K562 (cell line): ENCODE measurements at regions not wholly inside any gene's neighbourhood (a gene's known extent, or its start where the extent isn't known, plus 50 kb on each side); places are given as distances from the start of the nearest gene placed in this dataset.

Source experiments
- ATAC-seq: fragments of 200-7000 bp; cut with Tn5 transposase; 3 replicates; pipeline ENCODE4 v1.9.1; 2020; ENCODE audit warnings: moderate library complexity
- BruUV-seq: library from RNA; stranded (reverse); fragments of 400-500 nt; replicated peaks from 2 replicates; lab custom pipeline; 2021; lab: Mats Ljungman, UMichigan
- CTCF ChIA-PET: fragments of 300-600 bp; formaldehyde crosslinking; extraction: SDS; loops from one replicate; lab custom pipeline; 2021; ENCODE audit warnings: low intra/inter-chr PET ratio; lab: Yijun Ruan, JAX
- POLR2A ChIA-PET: fragments of 300-600, 350-650 bp; sonication (Branson Sonifier 250); formaldehyde crosslinking; extraction: SDS; loops from one replicate; lab custom pipeline; 2021; ENCODE audit warnings: antibody characterized with exemption, inconsistent platforms; lab: Yijun Ruan, JAX
- DNase-seq, 4 experiments: peaks; one replicate each; pipeline versions ENCODE4 v3.0.0 to v3.0.0-alpha.2; 2011 to 2018; ENCODE audit warnings: low spot score in 3 of 4, mixed read lengths in 3 of 4; ENCODE audit errors: extremely low read depth in 1 of 4
- FAIRE-seq: peaks from 2 replicates; lab custom pipeline; 2011; peaks lifted over from hg19 to GRCh38; lab: Jason Lieb, UNC
- H2AFZ ChIP-seq: 2 replicates; pipeline ENCODE4 v1.6.0; 2011; ENCODE audit warnings: low read depth, low read length, control low read depth, inconsistent platforms
- H3K27ac ChIP-seq: fragments of 200-600 bp; 3 replicates; pipeline ENCODE4 v1.8.0; 2011; ENCODE audit warnings: low read depth, mild to moderate bottlenecking, control low read depth, inconsistent platforms, low read length, moderate library complexity, mixed read lengths; ENCODE audit errors: extremely low read depth
- H3K27me3 ChIP-seq, 2 experiments: fragments of 300-600 bp in 1 of 2; 2 replicates in 1 of 2; 3 replicates in 1 of 2; pipeline versions ENCODE4 v1.6.0 to v1.8.0; 2011; ENCODE audit warnings: inconsistent platforms in 2 of 2, low read length in 2 of 2, mild to moderate bottlenecking in 1 of 2, mixed read lengths in 1 of 2, moderate library complexity in 1 of 2; ENCODE audit not compliant: control insufficient read depth in 2 of 2, insufficient read depth in 2 of 2
- H3K36me3 ChIP-seq: fragments of 300-600 bp; 3 replicates; pipeline ENCODE4 v1.8.0; 2011; ENCODE audit warnings: mild to moderate bottlenecking, low read length, inconsistent platforms; ENCODE audit not compliant: control insufficient read depth, insufficient read depth
- H3K4me1 ChIP-seq, 2 experiments: fragments of 200-600 bp in 1 of 2; replicated peaks in 1 of 2; 2 replicates in 1 of 2; 3 replicates in 1 of 2; pipeline versions ENCODE4 v1.5.1 to v1.8.0; 2011; ENCODE audit warnings: inconsistent platforms in 2 of 2, low read length in 2 of 2, mild to moderate bottlenecking in 1 of 2, mixed read lengths in 1 of 2, moderate library complexity in 1 of 2; ENCODE audit not compliant: control insufficient read depth in 2 of 2, insufficient read depth in 2 of 2
- H3K4me2 ChIP-seq: 2 replicates; pipeline ENCODE4 v1.6.1; 2011; ENCODE audit warnings: low read length, control low read depth, inconsistent platforms, mixed read lengths; ENCODE audit not compliant: insufficient read depth
- H3K4me3 ChIP-seq: fragments of 200-600 bp; sonication (generic), shearing (Covaris generic); 2 replicates; pipeline ENCODE4 v1.5.1; 2016; ENCODE audit warnings: control low read depth, inconsistent platforms
- H3K79me2 ChIP-seq: fragments of 200-600 bp; 3 replicates; pipeline ENCODE4 v1.8.0; 2011; ENCODE audit warnings: low read length, inconsistent platforms; ENCODE audit not compliant: control insufficient read depth, insufficient read depth
- H3K9ac ChIP-seq, 2 experiments: 2 replicates each; pipeline versions ENCODE4 v1.6.0 to v1.6.1; 2011; ENCODE audit warnings: low read depth in 2 of 2, low read length in 2 of 2, control low read depth in 1 of 2, inconsistent platforms in 1 of 2, mild to moderate bottlenecking in 1 of 2, mixed read lengths in 1 of 2; ENCODE audit not compliant: insufficient read depth in 1 of 2
- H3K9me1 ChIP-seq: one replicate; pipeline ENCODE4 v1.6.0; 2011; ENCODE audit warnings: inconsistent platforms, mild to moderate bottlenecking, low read length, moderate library complexity; ENCODE audit not compliant: control insufficient read depth, insufficient read depth
- H3K9me3 ChIP-seq: replicated peaks from 2 replicates; pipeline ENCODE4 v1.5.1; 2011; ENCODE audit warnings: low read depth, low read length, inconsistent platforms; ENCODE audit not compliant: control insufficient read depth, insufficient read depth
- H4K20me1 ChIP-seq: replicated peaks from 2 replicates; pipeline ENCODE4 v1.6.1; 2011; ENCODE audit warnings: low read length, inconsistent platforms, mixed read lengths; ENCODE audit not compliant: control insufficient read depth, insufficient read depth
- CBFA2T2 ChIP-seq: fragments of 450-650 bp; conservative IDR thresholded peaks from 2 replicates; pipeline ENCODE4 v1.6.1; 2017; ENCODE audit warnings: mild to moderate bottlenecking
- FOXM1 ChIP-seq, 2 experiments: fragments of 450-650 bp in 1 of 2; sonication (generic) in 1 of 2; formaldehyde crosslinking in 1 of 2; IDR thresholded peaks; 2 replicates each; pipeline versions ENCODE4 v1.6.1 to v1.9.0; 2017 to 2022; ENCODE audit warnings: low read depth in 2 of 2, mild to moderate bottlenecking in 2 of 2, missing genetic modification reagents in 1 of 2, moderate library complexity in 1 of 2
- GTF2F1 ChIP-seq: IDR thresholded peaks from 2 replicates; pipeline ENCODE4 v1.6.1; 2011; ENCODE audit warnings: low read depth, low read length, improper control_type of control experiment
- HES1 ChIP-seq: fragments of 450-650 bp; IDR thresholded peaks from 2 replicates; pipeline ENCODE4 v1.6.1; 2016; ENCODE audit warnings: low read depth, mild to moderate bottlenecking, moderate library complexity
- HMG20A ChIP-seq: fragments of 450-650 bp; formaldehyde crosslinking; conservative IDR thresholded peaks from 2 replicates; pipeline ENCODE4 v1.4.0; 2020; ENCODE audit warnings: mild to moderate bottlenecking, mixed read lengths
- HNRNPH1 ChIP-seq: fragments of 200-400 bp; formaldehyde crosslinking; optimal IDR thresholded peaks from 2 replicates; pipeline ENCODE3; 2017; ENCODE audit warnings: low read depth, mild to moderate bottlenecking, low read length, moderate library complexity
- KDM2B ChIP-seq: fragments of 250-450 bp; sonication (Bioruptor Pico); IDR thresholded peaks from 2 replicates; pipeline ENCODE4 v1.8.0; 2021; ENCODE audit warnings: mild to moderate bottlenecking, moderate library complexity
- LARP7 ChIP-seq: fragments of 450-650 bp; IDR thresholded peaks from 2 replicates; pipeline ENCODE4 v1.6.1; 2016
- MCM3 ChIP-seq: fragments of 450-650 bp; IDR thresholded peaks from 2 replicates; pipeline ENCODE4 v1.6.1; 2016
- NFE2L1 ChIP-seq: fragments of 450-650 bp; IDR thresholded peaks from 2 replicates; pipeline ENCODE4 v1.6.1; 2016; ENCODE audit warnings: missing genetic modification characterization, low read depth, mild to moderate bottlenecking, missing compliant biosample characterization, moderate library complexity, borderline replicate concordance
- NFXL1 ChIP-seq: fragments of 450-650 bp; formaldehyde crosslinking; IDR thresholded peaks from 2 replicates; pipeline ENCODE4 v1.4.0; 2021; ENCODE audit warnings: mild to moderate bottlenecking
- PCBP2 ChIP-seq: fragments of 200-400 bp; formaldehyde crosslinking; IDR thresholded peaks from 2 replicates; pipeline ENCODE4 v1.6.1; 2018; ENCODE audit warnings: low read length, low read depth, mild to moderate bottlenecking, moderate library complexity; ENCODE audit not compliant: poor library complexity, severe bottlenecking
- PHF8 ChIP-seq: fragments of 200-600 bp; sonication (generic); IDR thresholded peaks from 2 replicates; pipeline ENCODE4 v1.6.1; 2012; ENCODE audit warnings: mixed run types, mild to moderate bottlenecking, inconsistent platforms, low read length, moderate library complexity, borderline replicate concordance
- ZC3H8 ChIP-seq: fragments of 450-650 bp; IDR thresholded peaks from 2 replicates; pipeline ENCODE4 v1.6.1; 2017
- ZEB2 ChIP-seq: fragments of 450-650 bp; IDR thresholded peaks from 2 replicates; pipeline ENCODE4 v1.6.1; 2016
- ZKSCAN1 ChIP-seq: fragments of 150-350 bp; IDR thresholded peaks from 2 replicates; pipeline ENCODE4 v1.6.1; 2016; ENCODE audit warnings: low read depth, low read length
- ZNF174 ChIP-seq: fragments of 250-450 bp; sonication (Bioruptor Pico); IDR thresholded peaks from 2 replicates; pipeline ENCODE4 v1.4.0; 2020; ENCODE audit warnings: mild to moderate bottlenecking
- WGBS: fragments of 100-300 bp; shearing (Covaris generic); methylation state at CpG from one replicate; pipeline ENCODE4 v1.1.6; 2016; ENCODE audit warnings: low coverage, mixed read lengths; ENCODE audit not compliant: insufficient coverage; ENCODE audit errors: missing lambda C conversion rate; 5-methylcytosine and 5-hydroxymethylcytosine counted together
- in situ Hi-C: fragments of 300-500 bp; cut with MboI; formaldehyde crosslinking; loops from 4 replicates; pipeline ENCODE4 v1.15.0; 2018; ENCODE audit warnings: inconsistent platforms, mixed read lengths
- intact Hi-C: fragments of 100-400 bp; cut with micrococcal nuclease; formaldehyde crosslinking; loops from 2 replicates; pipeline ENCODE4 v1.14.2; 2022
- TF ChIP-seq, protein P1 (sequence below): fragments of 250-450 bp; sonication (Bioruptor Pico); IDR thresholded peaks from 2 replicates; pipeline ENCODE4 v1.8.0; 2021; ENCODE audit warnings: moderate library complexity, mild to moderate bottlenecking, inconsistent platforms

- no TSS peak for BruUV-seq
- Histone ChIP-seq H3K4me2 (no peak overlapping the region), H3K27ac (no peak overlapping the region), H3K4me3 (no peak overlapping the region), H2AFZ (no peak overlapping the region), H3K79me2 (no peaks in the 10 kb centered on the region), H3K9me1 (no peaks in the 10 kb centered on the region), H4K20me1 (no peaks in the 10 kb centered on the region), H3K9me3 (no peaks in the 10 kb centered on the region), H3K4me1 (no peaks in the 10 kb centered on the region), H3K36me3 (no peaks in the 10 kb centered on the region), H3K27me3 (no peaks in the 10 kb centered on the region; a peak in 2 of 5 replicates), H3K9ac (no peak overlapping the region)
- ChIA-PET CTCF (no interaction called here), POLR2A (no interaction called here)
- ATAC-seq (no peak), DNase-seq (no peak), FAIRE-seq (no peak)
- in situ Hi-C loops: no loop called here
- intact Hi-C loops: no loop called here
- WGBS: 4% methylated on average over 4 of the region's 4 CpGs
- TF ChIP-seq GTF2F1 (no peak), NFXL1 (CRISPR knock-in tag) (no peak), ZNF174 (no peak), FOXM1 (IDR thresholded peaks at IDR 0.05; ENCODE audit: low read depth) (no peak), FOXM1 (CRISPR knock-in tag; IDR thresholded peaks at IDR 0.05; ENCODE audit: low read depth) (no peak), HNRNPH1 (no peak), PCBP2 (no peak), ZC3H8 (no peak), CBFA2T2 (no peak), LARP7 (no peak), ZEB2 (no peak), HES1 (no peak), KDM2B (no peak), NFE2L1 (tag) (no peak), MCM3 (no peak), ZKSCAN1 (no peak), PHF8 (no peak), HMG20A (CRISPR knock-in tag) (no peak)
- TF ChIP-seq, protein P1, sequence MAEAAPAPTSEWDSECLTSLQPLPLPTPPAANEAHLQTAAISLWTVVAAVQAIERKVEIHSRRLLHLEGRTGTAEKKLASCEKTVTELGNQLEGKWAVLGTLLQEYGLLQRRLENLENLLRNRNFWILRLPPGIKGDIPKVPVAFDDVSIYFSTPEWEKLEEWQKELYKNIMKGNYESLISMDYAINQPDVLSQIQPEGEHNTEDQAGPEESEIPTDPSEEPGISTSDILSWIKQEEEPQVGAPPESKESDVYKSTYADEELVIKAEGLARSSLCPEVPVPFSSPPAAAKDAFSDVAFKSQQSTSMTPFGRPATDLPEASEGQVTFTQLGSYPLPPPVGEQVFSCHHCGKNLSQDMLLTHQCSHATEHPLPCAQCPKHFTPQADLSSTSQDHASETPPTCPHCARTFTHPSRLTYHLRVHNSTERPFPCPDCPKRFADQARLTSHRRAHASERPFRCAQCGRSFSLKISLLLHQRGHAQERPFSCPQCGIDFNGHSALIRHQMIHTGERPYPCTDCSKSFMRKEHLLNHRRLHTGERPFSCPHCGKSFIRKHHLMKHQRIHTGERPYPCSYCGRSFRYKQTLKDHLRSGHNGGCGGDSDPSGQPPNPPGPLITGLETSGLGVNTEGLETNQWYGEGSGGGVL (CRISPR knock-in tag): no peak
Observed at GRCh38 chr15:62541250-62541649, 376.2 kb upstream of the C2CD4B start.
